Endothelial cell (in vitro differentiated cells): ENCODE measurements at regions not wholly inside any gene's neighbourhood (a gene's known extent, or its start where the extent isn't known, plus 50 kb on each side); places are given as distances from the start of the nearest gene placed in this dataset.

ENCODE experiments used
- DNase-seq: peaks from one replicate; pipeline ENCODE4 v3.0.0; 2021; ENCODE audit warnings: low spot score
- H3K27ac Mint-ChIP-seq: one replicate; pipeline ENCODE4 v1.8.0; 2021; ENCODE audit warnings: mixed read lengths, inconsistent platforms; ENCODE audit not compliant: unreplicated experiment
- H3K27me3 Mint-ChIP-seq: one replicate; pipeline ENCODE4 v1.8.0; 2021; ENCODE audit warnings: mild to moderate bottlenecking, moderate library complexity, mixed read lengths, inconsistent platforms; ENCODE audit not compliant: unreplicated experiment
- H3K36me3 Mint-ChIP-seq: one replicate; pipeline ENCODE4 v1.8.0; 2021; ENCODE audit warnings: mild to moderate bottlenecking, low read depth, mixed read lengths, inconsistent platforms; ENCODE audit not compliant: unreplicated experiment
- H3K4me1 Mint-ChIP-seq: one replicate; pipeline ENCODE4 v1.8.0; 2021; ENCODE audit warnings: mild to moderate bottlenecking, mixed read lengths, inconsistent platforms; ENCODE audit not compliant: unreplicated experiment
- H3K4me3 Mint-ChIP-seq: one replicate; pipeline ENCODE4 v1.8.0; 2021; ENCODE audit warnings: mild to moderate bottlenecking, mixed read lengths, inconsistent platforms; ENCODE audit not compliant: unreplicated experiment
- H3K9me3 Mint-ChIP-seq: one replicate; pipeline ENCODE4 v1.8.0; 2021; ENCODE audit warnings: mixed read lengths, inconsistent platforms; ENCODE audit not compliant: unreplicated experiment
- CTCF ChIP-seq: fragments of 200-600 bp; sonication (generic); IDR thresholded peaks from one replicate; pipeline ENCODE4 v1.5.0; 2021; ENCODE audit warnings: antibody characterized with exemption; ENCODE audit not compliant: unreplicated experiment

GRCh38 chr2:51153236-51153635 is 121.3 kb upstream of the NRXN1 start:
- Mint-ChIP-seq H3K4me3 (no peak overlapping the region), H3K36me3 (no peaks in the 10 kb centered on the region), H3K9me3 (no peaks in the 10 kb centered on the region), H3K27me3 (peaks cover 2% of the 10 kb centered on the region), H3K4me1 (no peaks in the 10 kb centered on the region), H3K27ac (no peak overlapping the region)
- DNase-seq = no peak
- no peak for TF ChIP-seq CTCF

GRCh38 chr2:51151490-51152140 is 119.7 kb upstream of the NRXN1 start:
- Mint-ChIP-seq H3K4me1 (no peaks in the 10 kb centered on the region), H3K27ac (no peak overlapping the region), H3K4me3 (no peak overlapping the region), H3K27me3 (peaks cover 2% of the 10 kb centered on the region), H3K36me3 (no peaks in the 10 kb centered on the region), H3K9me3 (no peaks in the 10 kb centered on the region)
- no peak for DNase-seq
- TF ChIP-seq CTCF = no peak

- no peak overlapping the region for H3K27ac Mint-ChIP-seq
- H3K4me3 Mint-ChIP-seq = no peak overlapping the region
- H3K36me3 Mint-ChIP-seq = no peaks in the 10 kb centered on the region
- DNase-seq = no peak
- no peaks in the 10 kb centered on the region for H3K9me3 Mint-ChIP-seq
- no peaks in the 10 kb centered on the region for H3K4me1 Mint-ChIP-seq
- peaks cover 3% of the 10 kb centered on the region for H3K27me3 Mint-ChIP-seq
- no peak for TF ChIP-seq CTCF
Measured at GRCh38 chr2:51149725-51150124, 117.8 kb upstream of the NRXN1 start.

DNA sequence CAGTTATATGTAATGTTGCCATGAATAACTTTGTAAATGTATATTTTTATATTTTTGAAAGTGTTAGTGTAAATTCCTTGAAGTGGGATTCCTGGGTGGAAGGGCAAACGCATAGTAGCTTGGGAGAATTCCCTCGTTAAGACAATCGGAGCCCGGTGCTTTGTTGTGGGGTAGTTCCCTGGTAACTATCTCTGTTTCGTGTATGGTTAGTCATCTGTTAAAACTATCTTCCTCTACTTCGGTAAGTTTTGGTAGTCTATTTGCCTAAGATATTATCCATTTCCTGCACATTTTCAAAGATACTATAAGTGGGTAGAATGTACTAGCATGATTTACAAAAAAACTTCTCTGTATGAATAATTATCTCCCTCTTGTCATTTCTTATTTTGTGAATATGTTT is 113.8 kb upstream of the NRXN1 start:
- Mint-ChIP-seq H3K9me3 (no peaks in the 10 kb centered on the region), H3K27me3 (peaks cover 3% of the 10 kb centered on the region), H3K36me3 (no peaks in the 10 kb centered on the region), H3K4me3 (no peak overlapping the region), H3K4me1 (no peaks in the 10 kb centered on the region), H3K27ac (no peak overlapping the region)
- no peak for TF ChIP-seq CTCF
- DNase-seq = no peak

DNA sequence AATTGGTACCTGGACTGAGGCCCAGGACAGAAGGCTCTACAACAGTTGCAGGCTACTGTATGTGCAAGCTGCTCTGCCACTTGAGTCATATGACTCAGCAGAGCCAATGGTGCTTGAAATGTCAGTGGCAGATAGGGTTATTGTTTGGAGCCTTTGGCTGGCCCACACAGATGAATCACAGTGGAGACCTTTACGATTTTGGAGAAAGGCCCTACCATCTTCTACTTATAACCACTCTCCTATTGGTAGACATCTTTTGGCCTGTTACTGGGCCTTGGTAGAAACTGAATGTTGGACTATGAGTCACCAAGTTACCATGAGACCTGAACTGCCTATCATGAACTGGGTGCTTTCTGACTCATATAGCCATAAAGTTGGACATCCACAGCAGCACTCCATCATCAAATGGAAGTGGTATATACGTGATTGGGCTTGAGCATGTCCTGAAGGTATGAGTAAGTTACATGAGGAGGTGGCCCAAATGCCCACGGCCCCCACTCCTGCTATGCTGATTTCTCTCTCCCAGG is 88.9 kb upstream of the NRXN1 start:
- H3K27me3 Mint-ChIP-seq = no peaks in the 10 kb centered on the region
- DNase-seq = no peak
- H3K4me1 Mint-ChIP-seq = peaks cover 1% of the 10 kb centered on the region
- no peaks in the 10 kb centered on the region for H3K36me3 Mint-ChIP-seq
- H3K4me3 Mint-ChIP-seq = no peak overlapping the region
- H3K9me3 Mint-ChIP-seq = no peaks in the 10 kb centered on the region
- no peak for TF ChIP-seq CTCF
- H3K27ac Mint-ChIP-seq = no peak overlapping the region
